ENCODE measurements at regions not wholly inside any gene's neighbourhood (a gene's known extent, or its start where the extent isn't known, plus 50 kb on each side); places are given as distances from the start of the nearest gene placed in this dataset.

GRCh38 chr12:70101064-70101463 is 142.2 kb upstream of the CNOT2 start:
- intact Hi-C loops (cut with DNase I), result no loop called here
- H3K4me3 ChIP-seq, result no peak overlapping the region

GRCh38 chr12:70106347-70106746 is 136.9 kb upstream of the CNOT2 start:
- 62 to 71% (median 68%) methylated on average over 1 of the region's 1 CpG for WGBS, 4 donors
- no peak for ATAC-seq
- DNase-seq, result no peak
- H3K27ac ChIP-seq, result no peak overlapping the region
- no peak overlapping the region for H3K4me3 ChIP-seq
- TF ChIP-seq POLR2A (IDR thresholded peaks at IDR 0.05) (no peak), CTCF (IDR thresholded peaks at IDR 0.05) (no peak)
- no peaks in the 10 kb centered on the region for H3K36me3 ChIP-seq
- H3K9me3 ChIP-seq, result peaks cover 0 to 30% (median 21%) of the 10 kb centered on the region in 12 donors
- intact Hi-C loops (cut with DNase I), result no loop called here
- H3K4me1 ChIP-seq, result no peaks in the 10 kb centered on the region
- H3K27me3 ChIP-seq, result no peaks in the 10 kb centered on the region

More at GRCh38 chr12:70101064-70101463, 142.2 kb upstream of the CNOT2 start:
- H3K9me3 ChIP-seq, result no peaks in the 10 kb centered on the region
- ATAC-seq (no peak), DNase-seq (no peak)
- no peaks in the 10 kb centered on the region for H3K27me3 ChIP-seq
- H3K27ac ChIP-seq, result no peak overlapping the region
- WGBS, 4 donors, result 78 to 90% (median 82%) methylated on average over 1 of the region's 1 CpG
- no peaks in the 10 kb centered on the region for H3K36me3 ChIP-seq
- no peaks in the 10 kb centered on the region for H3K4me1 ChIP-seq
- no peak for TF ChIP-seq CTCF (IDR thresholded peaks at IDR 0.05)
- no peak for TF ChIP-seq POLR2A (IDR thresholded peaks at IDR 0.05)

- H3K9me3 ChIP-seq, result peaks cover 0 to 48% (median 29%) of the 10 kb centered on the region in 12 donors
- no peaks in the 10 kb centered on the region for H3K27me3 ChIP-seq
- TF ChIP-seq CTCF (IDR thresholded peaks at IDR 0.05) (no peak), POLR2A (IDR thresholded peaks at IDR 0.05) (no peak)
- WGBS, 4 donors, result 81 to 89% (median 87%) methylated on average over 1 of the region's 1 CpG
- H3K4me1 ChIP-seq, result no peaks in the 10 kb centered on the region
- H3K27ac ChIP-seq, result no peak overlapping the region
- no peak overlapping the region for H3K4me3 ChIP-seq
- ATAC-seq (no peak), DNase-seq (no peak)
- intact Hi-C loops (cut with DNase I), result no loop called here
- H3K36me3 ChIP-seq, result no peaks in the 10 kb centered on the region
These were observed 133.1 kb upstream of the CNOT2 start for GRCh38 chr12:70110085-70110484.

GRCh38 chr12:70117670-70118069 is 125.6 kb upstream of the CNOT2 start:
- intact Hi-C loops (cut with DNase I), result no loop called here
- TF ChIP-seq CTCF (IDR thresholded peaks at IDR 0.05), result no peak
- no peak for TF ChIP-seq POLR2A (IDR thresholded peaks at IDR 0.05)
- no peak overlapping the region for H3K4me3 ChIP-seq
- ATAC-seq (no peak), DNase-seq (no peak)
- no peaks in the 10 kb centered on the region for H3K4me1 ChIP-seq
- no peaks in the 10 kb centered on the region for H3K36me3 ChIP-seq
- peaks cover 0 to 15% (median 5%) of the 10 kb centered on the region in 12 donors for H3K9me3 ChIP-seq
- H3K27ac ChIP-seq, result no peak overlapping the region
- no peaks in the 10 kb centered on the region for H3K27me3 ChIP-seq
